IMR-90 (cell line): ENCODE measurements at regions not wholly inside any gene's neighbourhood (a gene's known extent, or its start where the extent isn't known, plus 50 kb on each side); places are given as distances from the start of the nearest gene placed in this dataset.

Experiments
- ATAC-seq: fragments of 200-7000 bp; cut with Tn5 transposase; 2 replicates; pipeline ENCODE4 v1.9.1; 2020; ENCODE audit warnings: low read depth, mild to moderate bottlenecking, moderate library complexity
- BruUV-seq: library from RNA; stranded (reverse); fragments of 400-500 nt; replicated peaks from 2 replicates; lab custom pipeline; 2021; lab: Mats Ljungman, UMichigan
- CTCF ChIA-PET: fragments of 300-600 bp; formaldehyde crosslinking; extraction: SDS; loops from one replicate; lab custom pipeline; 2021; ENCODE audit warnings: antibody characterized with exemption; lab: Yijun Ruan, JAX
- POLR2A ChIA-PET: fragments of 300-600 bp; sonication (Branson Sonifier 250); formaldehyde crosslinking; loops from one replicate; lab custom pipeline; 2022; ENCODE audit warnings: antibody characterized with exemption; ENCODE audit not compliant: unreplicated experiment; lab: Charles Lee
- DNase-seq: peaks from one replicate; pipeline ENCODE4 v3.0.0; 2013
- H2AFZ ChIP-seq: replicated peaks from 2 replicates; pipeline ENCODE3; 2013; ENCODE audit warnings: low read length, mild to moderate bottlenecking; ENCODE audit not compliant: poor library complexity
- H2AK5ac ChIP-seq: 2 replicates; pipeline ENCODE4 v1.6.1; 2013; ENCODE audit warnings: low read depth, low read length, inconsistent platforms
- H2AK9ac ChIP-seq: replicated peaks from 2 replicates; pipeline ENCODE3; 2013; ENCODE audit warnings: mild to moderate bottlenecking, low read depth, low read length, moderate library complexity; ENCODE audit not compliant: poor library complexity
- H2BK120ac ChIP-seq: 2 replicates; pipeline ENCODE4 v1.6.1; 2013; ENCODE audit warnings: low read depth, low read length, inconsistent platforms
- H2BK15ac ChIP-seq: 3 replicates; pipeline ENCODE4 v1.6.1; 2013; ENCODE audit warnings: low read depth, low read length, inconsistent platforms
- H2BK20ac ChIP-seq: 2 replicates; pipeline ENCODE4 v1.6.1; 2013; ENCODE audit warnings: low read depth, mild to moderate bottlenecking, inconsistent platforms, low read length, moderate library complexity
- H2BK5ac ChIP-seq: 2 replicates; pipeline ENCODE4 v1.6.1; 2013; ENCODE audit warnings: mild to moderate bottlenecking, low read depth, low read length, inconsistent platforms; ENCODE audit not compliant: poor library complexity, severe bottlenecking
- H3K14ac ChIP-seq: replicated peaks from 2 replicates; pipeline ENCODE4 v1.6.1; 2013; ENCODE audit warnings: low read depth, low read length, inconsistent platforms
- H3K18ac ChIP-seq: 2 replicates; pipeline ENCODE4 v1.6.1; 2013; ENCODE audit warnings: low read depth, low read length, control low read depth
- H3K23ac ChIP-seq: 2 replicates; pipeline ENCODE4 v1.6.1; 2013; ENCODE audit warnings: low read depth, low read length, inconsistent platforms
- H3K27ac ChIP-seq: 2 replicates; pipeline ENCODE4 v1.5.1; 2013; ENCODE audit warnings: mild to moderate bottlenecking, control low read depth, low read length; ENCODE audit not compliant: insufficient read depth
- H3K27me3 ChIP-seq: 2 replicates; pipeline ENCODE4 v1.6.1; 2013; ENCODE audit warnings: low read length; ENCODE audit not compliant: control insufficient read depth, insufficient read depth
- H3K36me3 ChIP-seq: 2 replicates; pipeline ENCODE4 v1.6.1; 2013; ENCODE audit warnings: low read length, mixed read lengths; ENCODE audit not compliant: control insufficient read depth, insufficient read depth
- H3K4ac ChIP-seq: 2 replicates; pipeline ENCODE4 v1.6.1; 2013; ENCODE audit warnings: low read depth, low read length, inconsistent platforms
- H3K4me1 ChIP-seq: 2 replicates; pipeline ENCODE4 v1.6.1; 2013; ENCODE audit warnings: low read length, mixed read lengths; ENCODE audit not compliant: control insufficient read depth, insufficient read depth
- H3K4me2 ChIP-seq: 2 replicates; pipeline ENCODE4 v1.6.1; 2013; ENCODE audit warnings: low read depth, mild to moderate bottlenecking, control low read depth, low read length, moderate library complexity
- H3K4me3 ChIP-seq: 2 replicates; pipeline ENCODE4 v1.5.1; 2013; ENCODE audit warnings: low read depth, mild to moderate bottlenecking, control low read depth, low read length, moderate library complexity; ENCODE audit not compliant: insufficient read depth
- H3K56ac ChIP-seq: 2 replicates; pipeline ENCODE4 v1.6.1; 2013; ENCODE audit warnings: low read length, inconsistent platforms; ENCODE audit not compliant: insufficient read depth; ENCODE audit errors: extremely low read depth
- H3K79me1 ChIP-seq, 2 experiments: 2 replicates each; pipeline ENCODE4 v1.6.1; 2013; ENCODE audit warnings: low read length in 2 of 2, inconsistent platforms in 1 of 2, low read depth in 1 of 2
- H3K9ac ChIP-seq: 2 replicates; pipeline ENCODE4 v1.6.1; 2013; ENCODE audit warnings: low read depth, low read length, control low read depth
- H3K9me1 ChIP-seq: 2 replicates; pipeline ENCODE4 v1.6.1; 2013; ENCODE audit warnings: low read length, inconsistent platforms; ENCODE audit not compliant: insufficient read depth
- H3K9me3 ChIP-seq: 2 replicates; pipeline ENCODE4 v1.6.1; 2013; ENCODE audit warnings: low read length; ENCODE audit not compliant: control insufficient read depth, insufficient read depth
- H4K20me1 ChIP-seq: 2 replicates; pipeline ENCODE4 v1.6.1; 2013; ENCODE audit warnings: low read length, inconsistent platforms; ENCODE audit not compliant: insufficient read depth
- H4K5ac ChIP-seq: 2 replicates; pipeline ENCODE4 v1.6.1; 2013; ENCODE audit warnings: mild to moderate bottlenecking, low read depth, low read length, control low read depth
- H4K8ac ChIP-seq, 2 experiments: 2 replicates each; pipeline ENCODE4 v1.6.1; 2013; ENCODE audit warnings: low read depth in 2 of 2, low read length in 2 of 2, control low read depth in 1 of 2, inconsistent platforms in 1 of 2
- H4K91ac ChIP-seq: 2 replicates; pipeline ENCODE4 v1.6.1; 2013; ENCODE audit warnings: low read depth, low read length, inconsistent platforms; ENCODE audit not compliant: insufficient read depth
- BHLHE40 ChIP-seq: fragments of 150-350 bp; IDR thresholded peaks from 2 replicates; pipeline ENCODE4 v1.6.1; 2016; ENCODE audit warnings: mild to moderate bottlenecking, low read depth, low read length
- CEBPB ChIP-seq: IDR thresholded peaks from 2 replicates; pipeline ENCODE4 v1.6.1; 2012; ENCODE audit warnings: low read depth, low read length, improper control_type of control experiment
- CHD1 ChIP-seq: IDR thresholded peaks from 2 replicates; pipeline ENCODE4 v1.6.1; 2012; ENCODE audit warnings: low read depth, low read length, improper control_type of control experiment
- ELK1 ChIP-seq: fragments of 150-350 bp; IDR thresholded peaks from 2 replicates; pipeline ENCODE4 v1.6.1; 2016; ENCODE audit warnings: low read depth, mild to moderate bottlenecking, low read length, moderate library complexity, borderline replicate concordance
- FOS ChIP-seq: fragments of 150-350 bp; IDR thresholded peaks from 2 replicates; pipeline ENCODE4 v1.6.1; 2016; ENCODE audit warnings: low read depth, low read length
- MAFK ChIP-seq: IDR thresholded peaks from 2 replicates; pipeline ENCODE4 v1.6.1; 2012; ENCODE audit warnings: low read depth, low read length, improper control_type of control experiment
- NFE2L2 ChIP-seq: fragments of 150-350 bp; IDR thresholded peaks from 2 replicates; pipeline ENCODE4 v1.6.1; 2016; ENCODE audit warnings: low read depth, mild to moderate bottlenecking, low read length
- RFX5 ChIP-seq: IDR thresholded peaks from 2 replicates; pipeline ENCODE4 v1.8.0; 2012; ENCODE audit warnings: low read depth, mild to moderate bottlenecking, low read length, moderate library complexity
- USF2 ChIP-seq: fragments of 150-350 bp; IDR thresholded peaks from 2 replicates; pipeline ENCODE4 v1.6.1; 2017; ENCODE audit warnings: mild to moderate bottlenecking, antibody characterized with exemption, low read length, low read depth
- dilution Hi-C: fragments of 300-500 bp; cut with HindIII; formaldehyde crosslinking; loops from one replicate; pipeline ENCODE4 v1.14.3; 2018; ENCODE audit warnings: low sequenced_read_pairs; ENCODE audit not compliant: unreplicated experiment
- in situ Hi-C: fragments of 300-500 bp; cut with MboI; formaldehyde crosslinking; loops from 3 replicates; pipeline ENCODE4 v1.14.3; 2019; ENCODE audit warnings: low sequenced_read_pairs, inconsistent platforms, mixed read lengths
- intact Hi-C: fragments of 100-400 bp; cut with micrococcal nuclease; formaldehyde crosslinking; loops from 2 replicates; pipeline ENCODE4 v1.10.0; 2022
- TF ChIP-seq, protein P1 (sequence below): conservative IDR thresholded peaks from 2 replicates; pipeline ENCODE4 v1.5.1; 2012; ENCODE audit warnings: mild to moderate bottlenecking, low read depth, low read length, improper control_type of control experiment

- H2BK20ac ChIP-seq: no peak overlapping the region
- H3K4ac ChIP-seq: no peak overlapping the region
- H3K14ac ChIP-seq: no peak overlapping the region
- ChIA-PET POLR2A (no interaction called here), CTCF (interaction anchor here (0.8 kb wide), 1 partner anchor 316 kb away, joined by 3 read pairs; no protein-coding TSS in a partner anchor)
- H2BK5ac ChIP-seq: no peak overlapping the region
- dilution Hi-C loops: no loop called here
- H3K4me2 ChIP-seq: no peak overlapping the region
- no peak overlapping the region for H4K91ac ChIP-seq
- no peak overlapping the region for H2AK9ac ChIP-seq
- H3K9ac ChIP-seq: no peak overlapping the region
- in situ Hi-C loops: no loop called here
- H3K36me3 ChIP-seq: no peaks in the 10 kb centered on the region
- H3K56ac ChIP-seq: no peak overlapping the region
- H3K27me3 ChIP-seq: no peaks in the 10 kb centered on the region
- no peak overlapping the region for H2BK120ac ChIP-seq
- H3K9me3 ChIP-seq: peaks cover 4% of the 10 kb centered on the region
- no peak overlapping the region for H2AK5ac ChIP-seq
- no TSS peak for BruUV-seq
- no peak overlapping the region for H3K27ac ChIP-seq
- no peak overlapping the region for H4K5ac ChIP-seq
- H2BK15ac ChIP-seq: no peak overlapping the region
- no peak overlapping the region for H2AFZ ChIP-seq
- H3K4me1 ChIP-seq: no peaks in the 10 kb centered on the region; the same call in 1 of the 2 replicates
- intact Hi-C loops: no loop called here
- no peak overlapping the region for H3K4me3 ChIP-seq
- TF ChIP-seq, protein P1, sequence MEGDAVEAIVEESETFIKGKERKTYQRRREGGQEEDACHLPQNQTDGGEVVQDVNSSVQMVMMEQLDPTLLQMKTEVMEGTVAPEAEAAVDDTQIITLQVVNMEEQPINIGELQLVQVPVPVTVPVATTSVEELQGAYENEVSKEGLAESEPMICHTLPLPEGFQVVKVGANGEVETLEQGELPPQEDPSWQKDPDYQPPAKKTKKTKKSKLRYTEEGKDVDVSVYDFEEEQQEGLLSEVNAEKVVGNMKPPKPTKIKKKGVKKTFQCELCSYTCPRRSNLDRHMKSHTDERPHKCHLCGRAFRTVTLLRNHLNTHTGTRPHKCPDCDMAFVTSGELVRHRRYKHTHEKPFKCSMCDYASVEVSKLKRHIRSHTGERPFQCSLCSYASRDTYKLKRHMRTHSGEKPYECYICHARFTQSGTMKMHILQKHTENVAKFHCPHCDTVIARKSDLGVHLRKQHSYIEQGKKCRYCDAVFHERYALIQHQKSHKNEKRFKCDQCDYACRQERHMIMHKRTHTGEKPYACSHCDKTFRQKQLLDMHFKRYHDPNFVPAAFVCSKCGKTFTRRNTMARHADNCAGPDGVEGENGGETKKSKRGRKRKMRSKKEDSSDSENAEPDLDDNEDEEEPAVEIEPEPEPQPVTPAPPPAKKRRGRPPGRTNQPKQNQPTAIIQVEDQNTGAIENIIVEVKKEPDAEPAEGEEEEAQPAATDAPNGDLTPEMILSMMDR: no peak
- TF ChIP-seq NFE2L2 (no peak), MAFK (no peak), ELK1 (no peak), USF2 (no peak), BHLHE40 (no peak), FOS (no peak), CEBPB (no peak), CHD1 (no peak), RFX5 (no peak)
- H3K9me1 ChIP-seq: no peaks in the 10 kb centered on the region
- H3K23ac ChIP-seq: no peak overlapping the region
- ATAC-seq (no peak), DNase-seq (no peak)
- no peaks in the 10 kb centered on the region for H3K79me1 ChIP-seq
- no peak overlapping the region for H4K8ac ChIP-seq
- H3K18ac ChIP-seq: no peak overlapping the region
- no peaks in the 10 kb centered on the region for H4K20me1 ChIP-seq
These were observed 793.4 kb downstream of the SLC4A3 start for GRCh38 chr2:220420820-220421219.
